IMR-90 (cell line): ENCODE measurements at regions not wholly inside any gene's neighbourhood (a gene's known extent, or its start where the extent isn't known, plus 50 kb on each side); places are given as distances from the start of the nearest gene placed in this dataset.

Source experiments
- ATAC-seq: fragments of 200-7000 bp; cut with Tn5 transposase; 2 replicates; pipeline ENCODE4 v1.9.1; 2020; ENCODE audit warnings: low read depth, mild to moderate bottlenecking, moderate library complexity
- BruUV-seq: library from RNA; stranded (reverse); fragments of 400-500 nt; replicated peaks from 2 replicates; lab custom pipeline; 2021; lab: Mats Ljungman, UMichigan
- CTCF ChIA-PET: fragments of 300-600 bp; formaldehyde crosslinking; extraction: SDS; loops from one replicate; lab custom pipeline; 2021; ENCODE audit warnings: antibody characterized with exemption; lab: Yijun Ruan, JAX
- POLR2A ChIA-PET: fragments of 300-600 bp; sonication (Branson Sonifier 250); formaldehyde crosslinking; loops from one replicate; lab custom pipeline; 2022; ENCODE audit warnings: antibody characterized with exemption; ENCODE audit not compliant: unreplicated experiment; lab: Charles Lee
- DNase-seq: peaks from one replicate; pipeline ENCODE4 v3.0.0; 2013
- H2AFZ ChIP-seq: replicated peaks from 2 replicates; pipeline ENCODE3; 2013; ENCODE audit warnings: low read length, mild to moderate bottlenecking; ENCODE audit not compliant: poor library complexity
- H2AK5ac ChIP-seq: 2 replicates; pipeline ENCODE4 v1.6.1; 2013; ENCODE audit warnings: low read depth, low read length, inconsistent platforms
- H2AK9ac ChIP-seq: replicated peaks from 2 replicates; pipeline ENCODE3; 2013; ENCODE audit warnings: mild to moderate bottlenecking, low read depth, low read length, moderate library complexity; ENCODE audit not compliant: poor library complexity
- H2BK120ac ChIP-seq: 2 replicates; pipeline ENCODE4 v1.6.1; 2013; ENCODE audit warnings: low read depth, low read length, inconsistent platforms
- H2BK15ac ChIP-seq: 3 replicates; pipeline ENCODE4 v1.6.1; 2013; ENCODE audit warnings: low read depth, low read length, inconsistent platforms
- H2BK20ac ChIP-seq: 2 replicates; pipeline ENCODE4 v1.6.1; 2013; ENCODE audit warnings: low read depth, mild to moderate bottlenecking, inconsistent platforms, low read length, moderate library complexity
- H2BK5ac ChIP-seq: 2 replicates; pipeline ENCODE4 v1.6.1; 2013; ENCODE audit warnings: mild to moderate bottlenecking, low read depth, low read length, inconsistent platforms; ENCODE audit not compliant: poor library complexity, severe bottlenecking
- H3K14ac ChIP-seq: replicated peaks from 2 replicates; pipeline ENCODE4 v1.6.1; 2013; ENCODE audit warnings: low read depth, low read length, inconsistent platforms
- H3K18ac ChIP-seq: 2 replicates; pipeline ENCODE4 v1.6.1; 2013; ENCODE audit warnings: low read depth, low read length, control low read depth
- H3K23ac ChIP-seq: 2 replicates; pipeline ENCODE4 v1.6.1; 2013; ENCODE audit warnings: low read depth, low read length, inconsistent platforms
- H3K27ac ChIP-seq: 2 replicates; pipeline ENCODE4 v1.5.1; 2013; ENCODE audit warnings: mild to moderate bottlenecking, control low read depth, low read length; ENCODE audit not compliant: insufficient read depth
- H3K27me3 ChIP-seq: 2 replicates; pipeline ENCODE4 v1.6.1; 2013; ENCODE audit warnings: low read length; ENCODE audit not compliant: control insufficient read depth, insufficient read depth
- H3K36me3 ChIP-seq: 2 replicates; pipeline ENCODE4 v1.6.1; 2013; ENCODE audit warnings: low read length, mixed read lengths; ENCODE audit not compliant: control insufficient read depth, insufficient read depth
- H3K4ac ChIP-seq: 2 replicates; pipeline ENCODE4 v1.6.1; 2013; ENCODE audit warnings: low read depth, low read length, inconsistent platforms
- H3K4me1 ChIP-seq: 2 replicates; pipeline ENCODE4 v1.6.1; 2013; ENCODE audit warnings: low read length, mixed read lengths; ENCODE audit not compliant: control insufficient read depth, insufficient read depth
- H3K4me2 ChIP-seq: 2 replicates; pipeline ENCODE4 v1.6.1; 2013; ENCODE audit warnings: low read depth, mild to moderate bottlenecking, control low read depth, low read length, moderate library complexity
- H3K4me3 ChIP-seq: 2 replicates; pipeline ENCODE4 v1.5.1; 2013; ENCODE audit warnings: low read depth, mild to moderate bottlenecking, control low read depth, low read length, moderate library complexity; ENCODE audit not compliant: insufficient read depth
- H3K56ac ChIP-seq: 2 replicates; pipeline ENCODE4 v1.6.1; 2013; ENCODE audit warnings: low read length, inconsistent platforms; ENCODE audit not compliant: insufficient read depth; ENCODE audit errors: extremely low read depth
- H3K79me1 ChIP-seq, 2 experiments: 2 replicates each; pipeline ENCODE4 v1.6.1; 2013; ENCODE audit warnings: low read length in 2 of 2, inconsistent platforms in 1 of 2, low read depth in 1 of 2
- H3K9ac ChIP-seq: 2 replicates; pipeline ENCODE4 v1.6.1; 2013; ENCODE audit warnings: low read depth, low read length, control low read depth
- H3K9me1 ChIP-seq: 2 replicates; pipeline ENCODE4 v1.6.1; 2013; ENCODE audit warnings: low read length, inconsistent platforms; ENCODE audit not compliant: insufficient read depth
- H3K9me3 ChIP-seq: 2 replicates; pipeline ENCODE4 v1.6.1; 2013; ENCODE audit warnings: low read length; ENCODE audit not compliant: control insufficient read depth, insufficient read depth
- H4K20me1 ChIP-seq: 2 replicates; pipeline ENCODE4 v1.6.1; 2013; ENCODE audit warnings: low read length, inconsistent platforms; ENCODE audit not compliant: insufficient read depth
- H4K5ac ChIP-seq: 2 replicates; pipeline ENCODE4 v1.6.1; 2013; ENCODE audit warnings: mild to moderate bottlenecking, low read depth, low read length, control low read depth
- H4K8ac ChIP-seq, 2 experiments: 2 replicates each; pipeline ENCODE4 v1.6.1; 2013; ENCODE audit warnings: low read depth in 2 of 2, low read length in 2 of 2, control low read depth in 1 of 2, inconsistent platforms in 1 of 2
- H4K91ac ChIP-seq: 2 replicates; pipeline ENCODE4 v1.6.1; 2013; ENCODE audit warnings: low read depth, low read length, inconsistent platforms; ENCODE audit not compliant: insufficient read depth
- CEBPB ChIP-seq: IDR thresholded peaks from 2 replicates; pipeline ENCODE4 v1.6.1; 2012; ENCODE audit warnings: low read depth, low read length, improper control_type of control experiment
- MXI1 ChIP-seq: IDR thresholded peaks from 2 replicates; pipeline ENCODE4 v1.6.1; 2012; ENCODE audit warnings: low read depth, mild to moderate bottlenecking, low read length, moderate library complexity, borderline replicate concordance
- WGBS, 2 experiments: methylation state at CpG; one replicate each; pipeline versions ENCODE4 v1.1.5 to v1.1.7; 2013; ENCODE audit warnings: missing lambda C conversion rate in 2 of 2; ENCODE audit not compliant: insufficient read length in 1 of 2; ENCODE audit errors: extremely low coverage in 2 of 2; 5-methylcytosine and 5-hydroxymethylcytosine counted together
- dilution Hi-C: fragments of 300-500 bp; cut with HindIII; formaldehyde crosslinking; loops from one replicate; pipeline ENCODE4 v1.14.3; 2018; ENCODE audit warnings: low sequenced_read_pairs; ENCODE audit not compliant: unreplicated experiment
- in situ Hi-C: fragments of 300-500 bp; cut with MboI; formaldehyde crosslinking; loops from 3 replicates; pipeline ENCODE4 v1.14.3; 2019; ENCODE audit warnings: low sequenced_read_pairs, inconsistent platforms, mixed read lengths
- intact Hi-C: fragments of 100-400 bp; cut with micrococcal nuclease; formaldehyde crosslinking; loops from 2 replicates; pipeline ENCODE4 v1.10.0; 2022
- TF ChIP-seq, protein P1 (sequence below): fragments of 150-350 bp; IDR thresholded peaks from 2 replicates; pipeline ENCODE4 v1.6.1; 2017; ENCODE audit warnings: mild to moderate bottlenecking, antibody characterized with exemption, low read length, low read depth

DNA sequence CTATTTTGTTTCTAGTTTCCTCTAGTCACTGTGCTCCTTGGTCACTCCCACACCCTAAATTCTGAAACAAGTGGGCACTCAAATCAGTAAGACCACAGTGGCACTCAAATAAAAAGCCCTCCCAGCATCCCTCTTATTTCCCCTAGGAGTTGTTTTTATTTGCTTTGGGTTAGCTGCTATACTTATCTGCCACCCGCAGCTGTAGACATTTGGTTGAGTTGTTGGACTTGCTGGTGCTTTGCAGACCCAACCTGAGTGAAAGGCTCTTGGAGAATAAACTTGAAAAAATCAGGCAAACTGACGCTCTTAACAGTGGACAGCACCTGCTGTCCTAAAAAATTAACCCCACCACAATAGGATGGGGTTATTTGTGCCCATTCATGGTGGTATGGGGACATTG is 203.0 kb downstream of the SPATA31A6 start:
- Histone ChIP-seq H3K27ac (no peak overlapping the region), H3K9me3 (0 out of 2 replicates have a peak, but pooled peaks cover 1% of the 10 kb centered on the region), H4K5ac (no peak overlapping the region), H3K14ac (no peak overlapping the region), H3K23ac (no peak overlapping the region), H3K4me1 (no peaks in the 10 kb centered on the region), H3K36me3 (no peaks in the 10 kb centered on the region), H2BK120ac (no peak overlapping the region), H3K4me3 (no peak overlapping the region), H2AK9ac (no peak overlapping the region), H3K27me3 (no peaks in the 10 kb centered on the region), H2AK5ac (no peak overlapping the region), H2BK15ac (no peak overlapping the region), H3K4ac (no peak overlapping the region), H3K4me2 (no peak overlapping the region), H2BK20ac (no peak overlapping the region), H2BK5ac (no peak overlapping the region), H4K91ac (no peak overlapping the region), H2AFZ (no peak overlapping the region), H3K18ac (no peak overlapping the region), H4K8ac (no peak overlapping the region), H3K9ac (no peak overlapping the region), H3K56ac (no peak overlapping the region), H3K79me1 (no peaks in the 10 kb centered on the region), H3K9me1 (no peaks in the 10 kb centered on the region), H4K20me1 (no peaks in the 10 kb centered on the region)
- in situ Hi-C loops, result no loop called here
- no peak for DNase-seq
- POLR2A ChIA-PET, result no interaction called here
- WGBS, 2 experiments, result no CpG with 5 or more reads among the region's 2 CpGs
- TF ChIP-seq MXI1, result no peak
- no peak for TF ChIP-seq CEBPB
- TF ChIP-seq, protein P1, sequence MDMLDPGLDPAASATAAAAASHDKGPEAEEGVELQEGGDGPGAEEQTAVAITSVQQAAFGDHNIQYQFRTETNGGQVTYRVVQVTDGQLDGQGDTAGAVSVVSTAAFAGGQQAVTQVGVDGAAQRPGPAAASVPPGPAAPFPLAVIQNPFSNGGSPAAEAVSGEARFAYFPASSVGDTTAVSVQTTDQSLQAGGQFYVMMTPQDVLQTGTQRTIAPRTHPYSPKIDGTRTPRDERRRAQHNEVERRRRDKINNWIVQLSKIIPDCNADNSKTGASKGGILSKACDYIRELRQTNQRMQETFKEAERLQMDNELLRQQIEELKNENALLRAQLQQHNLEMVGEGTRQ, result no peak
- BruUV-seq, result no TSS peak
- dilution Hi-C loops, result no loop called here
- ATAC-seq, result no peak
- CTCF ChIA-PET, result no interaction called here
- intact Hi-C loops, result no loop called here
